Hepatocyte (in vitro differentiated cells): ENCODE measurements at regions not wholly inside any gene's neighbourhood (a gene's known extent, or its start where the extent isn't known, plus 50 kb on each side); places are given as distances from the start of the nearest gene placed in this dataset.

Experiments
- DNase-seq: peaks from one replicate; pipeline ENCODE4 v3.0.0-alpha.2; 2016; ENCODE audit warnings: low spot score
- H2AFZ ChIP-seq: fragments of 200-600 bp; sonication (generic); 2 replicates; pipeline ENCODE4 v1.6.0; 2016; ENCODE audit warnings: antibody characterized with exemption, mild to moderate bottlenecking
- H3K27ac ChIP-seq: fragments of 200-600 bp; sonication (generic); 2 replicates; pipeline ENCODE4 v1.5.1; 2016; ENCODE audit warnings: mild to moderate bottlenecking
- H3K27me3 ChIP-seq: fragments of 200-600 bp; sonication (generic); 2 replicates; pipeline ENCODE4 v1.6.1; 2016
- H3K36me3 ChIP-seq: fragments of 200-600 bp; sonication (generic); replicated peaks from 2 replicates; pipeline ENCODE4 v1.5.1; 2016; ENCODE audit warnings: low read depth; ENCODE audit not compliant: insufficient read depth
- H3K4me1 ChIP-seq: fragments of 200-600 bp; sonication (generic); 2 replicates; pipeline ENCODE4 v1.5.1; 2016; ENCODE audit warnings: mild to moderate bottlenecking, moderate library complexity; ENCODE audit not compliant: insufficient read depth
- H3K4me2 ChIP-seq: fragments of 200-600 bp; sonication (generic); 2 replicates; pipeline ENCODE4 v1.6.0; 2016
- H3K4me3 ChIP-seq: fragments of 200-600 bp; sonication (generic); 2 replicates; pipeline ENCODE4 v1.5.1; 2016; ENCODE audit warnings: mild to moderate bottlenecking
- H3K79me2 ChIP-seq: fragments of 200-600 bp; sonication (generic); 2 replicates; pipeline ENCODE4 v1.6.0; 2017; ENCODE audit warnings: mild to moderate bottlenecking
- H3K9me2 ChIP-seq: fragments of 200-600 bp; sonication (generic); replicated peaks from 2 replicates; pipeline ENCODE4 v1.6.0; 2017; ENCODE audit warnings: mild to moderate bottlenecking; ENCODE audit not compliant: insufficient read depth
- H3K9me3 ChIP-seq: fragments of 200-600 bp; sonication (generic); 2 replicates; pipeline ENCODE4 v1.5.1; 2016; ENCODE audit warnings: low read depth, mild to moderate bottlenecking
- H4K20me1 ChIP-seq: fragments of 200-600 bp; sonication (generic); 2 replicates; pipeline ENCODE4 v1.6.0; 2016; ENCODE audit warnings: mild to moderate bottlenecking; ENCODE audit not compliant: insufficient read depth, poor library complexity, severe bottlenecking
- CTCF ChIP-seq: fragments of 200-600 bp; sonication (generic); IDR thresholded peaks from 2 replicates; pipeline ENCODE4 v1.5.1; 2016; ENCODE audit warnings: antibody characterized with exemption, mild to moderate bottlenecking; ENCODE audit not compliant: poor library complexity
- EZH2 ChIP-seq: fragments of 200-600 bp; sonication (generic); IDR thresholded peaks from 2 replicates; pipeline ENCODE4 v1.6.1; 2016; ENCODE audit warnings: antibody characterized with exemption, mild to moderate bottlenecking, borderline replicate concordance
- EZH2phosphoT487 ChIP-seq: fragments of 200-600 bp; sonication (generic); IDR thresholded peaks from one replicate; pipeline ENCODE4 v1.6.1; 2018; ENCODE audit warnings: antibody characterized with exemption, mild to moderate bottlenecking, low read depth, moderate library complexity; ENCODE audit not compliant: unreplicated experiment, severe bottlenecking
- WGBS: methylation state at CpG from one replicate; pipeline ENCODE4 v1.1.6; 2016; ENCODE audit warnings: low lambda C conversion rate; ENCODE audit errors: missing lambda C conversion rate; 5-methylcytosine and 5-hydroxymethylcytosine counted together

- H3K4me3 ChIP-seq = no peak overlapping the region
- H3K79me2 ChIP-seq = no peaks in the 10 kb centered on the region
- H4K20me1 ChIP-seq = no peaks in the 10 kb centered on the region
- no peaks in the 10 kb centered on the region for H3K9me2 ChIP-seq
- H3K27me3 ChIP-seq = no peaks in the 10 kb centered on the region
- H3K36me3 ChIP-seq = no peaks in the 10 kb centered on the region
- no peak for DNase-seq
- no peak overlapping the region for H3K27ac ChIP-seq
- TF ChIP-seq CTCF = no peak
- no peak for TF ChIP-seq EZH2phosphoT487
- TF ChIP-seq EZH2 = no peak
- H2AFZ ChIP-seq = no peak overlapping the region
- no peak overlapping the region for H3K4me2 ChIP-seq
- no peaks in the 10 kb centered on the region for H3K4me1 ChIP-seq
- H3K9me3 ChIP-seq = no peaks in the 10 kb centered on the region
Measured at GRCh38 chr4:136495851-136496250, 1036.4 kb downstream of the PCDH18 start.

GRCh38 chr4:136495076-136495475 is 1037.2 kb downstream of the PCDH18 start:
- 90% methylated on average over 3 of the region's 3 CpGs for WGBS
- no peaks in the 10 kb centered on the region for H3K79me2 ChIP-seq
- no peaks in the 10 kb centered on the region for H3K9me3 ChIP-seq
- H3K9me2 ChIP-seq = no peaks in the 10 kb centered on the region
- TF ChIP-seq EZH2 (no peak), EZH2phosphoT487 (no peak), CTCF (no peak)
- H2AFZ ChIP-seq = no peak overlapping the region
- no peaks in the 10 kb centered on the region for H3K36me3 ChIP-seq
- H3K4me1 ChIP-seq = no peaks in the 10 kb centered on the region
- no peak for DNase-seq
- no peak overlapping the region for H3K4me3 ChIP-seq
- H3K4me2 ChIP-seq = no peak overlapping the region
- no peaks in the 10 kb centered on the region for H4K20me1 ChIP-seq
- no peaks in the 10 kb centered on the region for H3K27me3 ChIP-seq
- H3K27ac ChIP-seq = no peak overlapping the region

GRCh38 chr4:136489101-136489500 is 1043.2 kb downstream of the PCDH18 start:
- Histone ChIP-seq H3K9me3 (no peaks in the 10 kb centered on the region), H3K27me3 (no peaks in the 10 kb centered on the region), H2AFZ (no peak overlapping the region), H4K20me1 (no peaks in the 10 kb centered on the region), H3K9me2 (no peaks in the 10 kb centered on the region), H3K4me2 (no peak overlapping the region), H3K79me2 (no peaks in the 10 kb centered on the region), H3K4me3 (no peak overlapping the region), H3K27ac (no peak overlapping the region), H3K36me3 (no peaks in the 10 kb centered on the region), H3K4me1 (no peaks in the 10 kb centered on the region)
- TF ChIP-seq EZH2 = no peak
- TF ChIP-seq EZH2phosphoT487 = no peak
- TF ChIP-seq CTCF = no peak
- DNase-seq = no peak
- 68% methylated on average over 4 of the region's 4 CpGs for WGBS

- TF ChIP-seq CTCF = no peak
- no peak for TF ChIP-seq EZH2phosphoT487
- no peak for TF ChIP-seq EZH2
- no peaks in the 10 kb centered on the region for H3K9me3 ChIP-seq
- no peak for DNase-seq
Measured at GRCh38 chr4:136484996-136485395, 1047.3 kb downstream of the PCDH18 start.

More at GRCh38 chr4:136484996-136485395, 1047.3 kb downstream of the PCDH18 start:
- Histone ChIP-seq H3K4me3 (no peak overlapping the region), H2AFZ (no peak overlapping the region), H4K20me1 (no peaks in the 10 kb centered on the region), H3K4me1 (no peaks in the 10 kb centered on the region), H3K36me3 (no peaks in the 10 kb centered on the region), H3K27ac (no peak overlapping the region), H3K79me2 (no peaks in the 10 kb centered on the region), H3K27me3 (no peaks in the 10 kb centered on the region), H3K4me2 (no peak overlapping the region), H3K9me2 (no peaks in the 10 kb centered on the region)
- 57% methylated on average over 2 of the region's 2 CpGs for WGBS
